ENCODE measurements at regions not wholly inside any gene's neighbourhood (a gene's known extent, or its start where the extent isn't known, plus 50 kb on each side); places are given as distances from the start of the nearest gene placed in this dataset.
A peak's percentile ranks its signal among the peaks of the same experiment; 100 is the strongest.

DNA sequence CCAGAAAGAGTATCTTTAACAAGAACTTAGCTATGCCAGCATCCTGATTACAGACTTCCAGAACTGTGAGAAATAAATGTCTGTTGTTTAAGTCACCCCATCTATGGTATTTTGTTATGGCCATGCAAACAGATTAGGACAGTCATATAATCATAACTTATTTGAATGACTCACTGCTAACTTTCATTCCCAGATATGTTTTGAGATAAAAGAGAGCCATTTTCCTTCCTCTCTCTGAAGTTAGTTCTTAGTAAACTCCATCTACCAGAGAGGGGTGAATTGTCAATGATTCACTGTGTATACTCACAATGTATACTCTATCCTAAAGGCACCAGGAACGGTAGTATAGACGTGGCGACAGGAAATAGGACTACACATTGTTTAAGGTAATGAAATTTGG is 179.4 kb upstream of the DPH6 start:
- Histone ChIP-seq H3K36me3 (ENCODE audit: insufficient read depth, low read length) (no peaks in the 10 kb centered on the region), H3K79me2 (ENCODE audit: control insufficient read depth, insufficient read depth, low read length, unreplicated experiment) (no peaks in the 10 kb centered on the region), H2AFZ (ENCODE audit: low read length, unreplicated experiment) (peak overlapping the region; percentile 78), H3K4me1 (ENCODE audit: control insufficient read depth, insufficient read depth, low read length, unreplicated experiment) (peaks cover 8% of the 10 kb centered on the region), H3K27ac (ENCODE audit: low read depth, low read length) (peak overlapping the region; percentile 62), H3K27me3 (ENCODE audit: insufficient read depth, low read length) (no peaks in the 10 kb centered on the region), H3K4me3 (ENCODE audit: low read depth, low read length) (no peak overlapping the region)

DNA sequence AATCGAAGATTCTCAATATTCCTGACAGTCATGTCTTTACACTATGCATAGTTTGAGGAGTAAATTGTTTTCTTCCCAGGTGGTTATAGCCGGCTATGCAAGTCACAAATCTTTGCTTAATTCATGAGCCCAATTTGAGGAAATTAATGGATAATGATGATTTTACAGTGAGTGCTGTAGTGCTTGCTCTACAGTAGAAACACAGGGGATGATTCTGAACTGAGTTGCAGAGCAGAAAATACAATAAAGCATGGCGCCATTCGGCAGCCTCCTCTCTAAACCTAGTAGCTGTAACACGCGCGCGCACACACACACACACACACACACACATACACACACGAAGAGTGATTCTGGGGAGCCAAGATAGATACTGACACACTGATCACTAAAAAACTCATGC is 181.7 kb upstream of the DPH6 start:
- Histone ChIP-seq H3K27me3 (ENCODE audit: insufficient read depth, low read length) (no peaks in the 10 kb centered on the region), H3K27ac (ENCODE audit: low read depth, low read length) (no peak overlapping the region), H2AFZ (ENCODE audit: low read length, unreplicated experiment) (no peak overlapping the region), H3K36me3 (ENCODE audit: insufficient read depth, low read length) (no peaks in the 10 kb centered on the region), H3K79me2 (ENCODE audit: control insufficient read depth, insufficient read depth, low read length, unreplicated experiment) (no peaks in the 10 kb centered on the region), H3K4me3 (ENCODE audit: low read depth, low read length) (no peak overlapping the region), H3K4me1 (ENCODE audit: control insufficient read depth, insufficient read depth, low read length, unreplicated experiment) (peaks cover 8% of the 10 kb centered on the region)

DNA sequence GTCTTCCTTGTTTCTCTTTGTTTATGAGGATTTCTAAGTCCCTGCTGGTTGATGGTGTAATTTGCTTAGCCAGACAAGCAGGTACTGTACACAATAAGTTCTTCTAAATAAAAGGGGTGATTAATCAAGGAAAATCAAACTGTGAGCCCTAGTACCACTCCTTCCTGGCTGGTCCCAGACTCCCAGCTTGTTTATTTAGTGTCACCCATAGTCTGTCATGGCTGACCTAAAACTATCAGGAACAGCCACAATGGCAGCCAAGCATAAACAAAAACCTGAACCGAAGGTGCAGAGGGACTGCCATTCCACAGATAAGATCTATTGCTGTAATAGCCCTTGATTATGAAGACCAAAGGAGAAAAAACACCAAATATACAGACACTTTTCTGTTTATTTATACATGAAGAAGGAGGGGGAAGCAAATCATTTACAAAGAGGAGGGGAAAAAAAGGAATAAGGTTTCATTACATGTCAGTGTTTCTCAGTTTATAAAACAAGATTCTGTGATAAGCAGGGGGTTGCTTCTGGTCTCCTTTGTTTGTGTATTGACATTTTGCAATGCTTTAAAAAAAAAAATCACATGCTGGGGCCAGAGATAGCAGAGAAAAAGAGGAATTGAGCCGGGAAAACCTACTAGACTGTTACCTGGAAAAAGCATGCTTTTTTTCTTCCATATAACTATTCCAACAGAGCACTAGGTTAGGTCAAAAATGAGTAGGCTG is 182.4 kb upstream of the DPH6 start:
- Histone ChIP-seq H3K4me1 (ENCODE audit: control insufficient read depth, insufficient read depth, low read length, unreplicated experiment) (peaks cover 8% of the 10 kb centered on the region), H3K79me2 (ENCODE audit: control insufficient read depth, insufficient read depth, low read length, unreplicated experiment) (no peaks in the 10 kb centered on the region), H3K27me3 (ENCODE audit: insufficient read depth, low read length) (no peaks in the 10 kb centered on the region), H3K27ac (ENCODE audit: low read depth, low read length) (no peak overlapping the region), H3K4me3 (ENCODE audit: low read depth, low read length) (no peak overlapping the region), H2AFZ (ENCODE audit: low read length, unreplicated experiment) (no peak overlapping the region), H3K36me3 (ENCODE audit: insufficient read depth, low read length) (no peaks in the 10 kb centered on the region)

DNA sequence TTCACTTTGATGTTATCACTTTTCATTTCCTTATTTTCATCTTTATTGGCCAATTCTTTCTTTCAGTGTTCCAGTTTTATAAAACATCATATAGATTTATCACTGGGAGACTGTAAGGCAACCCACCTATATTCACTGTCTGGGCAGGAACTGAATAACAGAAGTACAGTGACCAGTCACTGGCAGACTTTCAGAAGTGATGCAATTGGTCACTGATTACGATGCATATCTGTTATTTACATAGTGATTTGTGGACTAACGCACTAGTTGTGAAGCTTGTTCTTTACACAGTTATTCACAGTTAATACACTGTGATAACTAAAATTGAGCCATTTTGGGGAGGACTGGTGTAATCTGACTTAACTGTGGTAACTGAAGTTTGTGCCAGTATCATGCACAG is 190.2 kb upstream of the DPH6 start:
- no peak overlapping the region for H3K27ac ChIP-seq (ENCODE audit: low read depth, low read length)
- H2AFZ ChIP-seq (ENCODE audit: low read length, unreplicated experiment), result no peak overlapping the region
- no peaks in the 10 kb centered on the region for H3K27me3 ChIP-seq (ENCODE audit: insufficient read depth, low read length)
- no peaks in the 10 kb centered on the region for H3K79me2 ChIP-seq (ENCODE audit: control insufficient read depth, insufficient read depth, low read length, unreplicated experiment)
- peaks cover 17% of the 10 kb centered on the region for H3K4me1 ChIP-seq (ENCODE audit: control insufficient read depth, insufficient read depth, low read length, unreplicated experiment)
- no peaks in the 10 kb centered on the region for H3K36me3 ChIP-seq (ENCODE audit: insufficient read depth, low read length)
- no peak overlapping the region for H3K4me3 ChIP-seq (ENCODE audit: low read depth, low read length)

DNA sequence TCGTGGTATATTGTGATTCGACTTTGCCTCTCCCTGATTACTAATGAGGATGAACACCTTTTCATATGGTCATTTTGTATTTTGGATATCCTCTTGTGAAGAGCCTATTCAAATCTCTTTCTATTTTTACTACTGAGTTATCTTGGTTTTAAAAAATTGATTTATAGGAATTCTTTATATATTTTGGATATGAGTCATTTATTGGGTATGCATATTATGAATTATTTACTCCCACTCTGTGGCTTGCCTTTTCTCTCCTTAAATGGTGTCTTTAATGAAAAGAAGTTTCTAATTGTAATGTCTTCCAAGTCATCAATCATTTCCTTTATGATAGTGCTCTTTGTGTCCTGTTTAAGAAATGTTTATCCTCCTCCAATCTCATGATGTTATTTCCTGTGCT is 191.5 kb upstream of the DPH6 start:
- Histone ChIP-seq H3K4me3 (ENCODE audit: low read depth, low read length) (no peak overlapping the region), H3K27ac (ENCODE audit: low read depth, low read length) (peak overlapping the region; percentile 29), H3K79me2 (ENCODE audit: control insufficient read depth, insufficient read depth, low read length, unreplicated experiment) (no peaks in the 10 kb centered on the region), H3K4me1 (ENCODE audit: control insufficient read depth, insufficient read depth, low read length, unreplicated experiment) (peaks cover 24% of the 10 kb centered on the region), H2AFZ (ENCODE audit: low read length, unreplicated experiment) (peak overlapping the region; percentile 15), H3K27me3 (ENCODE audit: insufficient read depth, low read length) (no peaks in the 10 kb centered on the region), H3K36me3 (ENCODE audit: insufficient read depth, low read length) (no peaks in the 10 kb centered on the region)

DNA sequence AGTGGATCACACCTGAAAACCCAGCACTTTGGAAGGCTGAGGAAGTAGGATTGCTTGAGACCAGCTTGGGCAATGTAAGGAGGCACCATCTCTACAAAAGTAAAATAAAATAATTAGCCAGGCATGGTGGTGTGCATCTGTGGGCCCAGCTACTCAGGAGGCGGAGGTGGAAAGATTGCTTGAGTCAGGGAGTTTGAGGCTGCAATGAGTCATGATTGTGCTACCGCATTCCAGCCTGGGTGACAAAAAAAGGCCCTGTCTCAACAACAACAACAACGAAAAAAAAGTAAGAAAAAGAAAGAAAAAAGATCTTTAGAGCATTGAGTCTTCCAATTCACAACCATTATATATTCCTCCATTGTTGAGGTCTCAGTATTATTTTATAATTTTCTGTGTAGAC is 192.4 kb upstream of the DPH6 start:
- peaks cover 24% of the 10 kb centered on the region for H3K4me1 ChIP-seq (ENCODE audit: control insufficient read depth, insufficient read depth, low read length, unreplicated experiment)
- no peaks in the 10 kb centered on the region for H3K79me2 ChIP-seq (ENCODE audit: control insufficient read depth, insufficient read depth, low read length, unreplicated experiment)
- no peak overlapping the region for H2AFZ ChIP-seq (ENCODE audit: low read length, unreplicated experiment)
- H3K4me3 ChIP-seq (ENCODE audit: low read depth, low read length), result no peak overlapping the region
- no peak overlapping the region; the same call in 1 of the 2 replicates for H3K27ac ChIP-seq (ENCODE audit: low read depth, low read length)
- no peaks in the 10 kb centered on the region for H3K36me3 ChIP-seq (ENCODE audit: insufficient read depth, low read length)
- no peaks in the 10 kb centered on the region for H3K27me3 ChIP-seq (ENCODE audit: insufficient read depth, low read length)

DNA sequence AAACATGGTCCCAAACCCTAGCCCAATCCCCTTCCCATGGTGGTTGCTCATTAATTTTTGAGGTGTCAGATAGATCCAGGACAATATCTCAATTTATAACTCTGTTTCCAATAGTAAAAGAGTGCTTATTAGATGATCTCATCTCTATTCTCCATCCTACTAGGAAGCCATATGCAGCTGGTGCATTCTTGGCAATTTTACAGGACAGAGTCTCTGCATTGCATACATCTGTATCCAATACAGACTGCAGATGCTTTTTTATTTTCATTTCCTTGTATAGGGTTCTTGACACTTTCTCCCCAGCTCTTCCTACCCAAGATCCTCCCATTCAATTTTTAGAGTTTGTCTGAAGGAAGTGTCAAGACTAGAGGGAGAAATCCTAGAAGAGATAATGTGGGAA is 194.8 kb upstream of the DPH6 start:
- no peak overlapping the region for H2AFZ ChIP-seq (ENCODE audit: low read length, unreplicated experiment)
- H3K27ac ChIP-seq (ENCODE audit: low read depth, low read length), result no peak overlapping the region
- no peaks in the 10 kb centered on the region for H3K79me2 ChIP-seq (ENCODE audit: control insufficient read depth, insufficient read depth, low read length, unreplicated experiment)
- no peaks in the 10 kb centered on the region for H3K27me3 ChIP-seq (ENCODE audit: insufficient read depth, low read length)
- H3K4me3 ChIP-seq (ENCODE audit: low read depth, low read length), result no peak overlapping the region
- peaks cover 24% of the 10 kb centered on the region for H3K4me1 ChIP-seq (ENCODE audit: control insufficient read depth, insufficient read depth, low read length, unreplicated experiment)
- no peaks in the 10 kb centered on the region for H3K36me3 ChIP-seq (ENCODE audit: insufficient read depth, low read length)

DNA sequence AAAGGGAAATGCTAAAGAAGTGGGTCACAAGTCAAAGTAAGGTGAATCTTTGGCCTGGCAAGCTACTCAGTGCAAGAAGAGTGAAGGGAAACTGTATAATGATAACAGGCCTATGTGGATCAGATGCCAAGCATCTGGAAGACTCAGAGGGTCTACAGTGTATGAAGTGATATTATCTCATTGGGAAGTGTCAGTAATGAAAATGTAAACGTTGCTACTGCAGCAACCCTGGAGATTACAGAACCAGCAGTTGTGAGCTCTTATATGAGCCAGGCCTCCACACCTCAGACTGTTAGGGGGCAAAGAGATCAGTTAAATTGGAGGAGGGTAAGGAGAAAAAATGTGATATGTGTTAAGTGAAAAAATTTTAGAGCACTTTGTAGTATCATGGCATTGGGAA is 195.4 kb upstream of the DPH6 start:
- H2AFZ ChIP-seq (ENCODE audit: low read length, unreplicated experiment), result no peak overlapping the region
- H3K27ac ChIP-seq (ENCODE audit: low read depth, low read length), result no peak overlapping the region
- H3K27me3 ChIP-seq (ENCODE audit: insufficient read depth, low read length), result no peaks in the 10 kb centered on the region
- H3K79me2 ChIP-seq (ENCODE audit: control insufficient read depth, insufficient read depth, low read length, unreplicated experiment), result no peaks in the 10 kb centered on the region
- no peak overlapping the region for H3K4me3 ChIP-seq (ENCODE audit: low read depth, low read length)
- no peaks in the 10 kb centered on the region for H3K36me3 ChIP-seq (ENCODE audit: insufficient read depth, low read length)
- H3K4me1 ChIP-seq (ENCODE audit: control insufficient read depth, insufficient read depth, low read length, unreplicated experiment), result peaks cover 24% of the 10 kb centered on the region

DNA sequence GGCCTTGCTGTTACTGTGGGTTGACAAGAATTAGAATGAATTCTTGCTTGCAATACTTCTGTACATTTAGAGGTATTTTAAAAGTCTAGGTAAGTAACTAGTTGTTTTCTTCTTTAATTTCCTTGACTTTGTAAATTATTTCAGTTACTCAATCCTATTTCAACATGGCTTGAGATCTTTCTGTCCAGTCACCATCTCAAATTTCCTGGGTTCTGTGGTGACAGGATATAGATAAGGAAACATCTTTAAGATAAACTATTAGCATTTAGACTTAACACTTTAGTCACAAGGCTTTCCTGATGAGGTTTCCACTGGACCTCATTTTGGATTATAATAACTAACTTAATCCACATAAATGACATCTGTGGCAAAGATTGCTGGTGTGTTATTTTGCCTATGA is 195.9 kb upstream of the DPH6 start:
- Histone ChIP-seq H3K4me3 (ENCODE audit: low read depth, low read length) (no peak overlapping the region), H3K27me3 (ENCODE audit: insufficient read depth, low read length) (no peaks in the 10 kb centered on the region), H3K36me3 (ENCODE audit: insufficient read depth, low read length) (no peaks in the 10 kb centered on the region), H3K79me2 (ENCODE audit: control insufficient read depth, insufficient read depth, low read length, unreplicated experiment) (no peaks in the 10 kb centered on the region), H2AFZ (ENCODE audit: low read length, unreplicated experiment) (no peak overlapping the region), H3K4me1 (ENCODE audit: control insufficient read depth, insufficient read depth, low read length, unreplicated experiment) (peaks cover 24% of the 10 kb centered on the region), H3K27ac (ENCODE audit: low read depth, low read length) (no peak overlapping the region)

DNA sequence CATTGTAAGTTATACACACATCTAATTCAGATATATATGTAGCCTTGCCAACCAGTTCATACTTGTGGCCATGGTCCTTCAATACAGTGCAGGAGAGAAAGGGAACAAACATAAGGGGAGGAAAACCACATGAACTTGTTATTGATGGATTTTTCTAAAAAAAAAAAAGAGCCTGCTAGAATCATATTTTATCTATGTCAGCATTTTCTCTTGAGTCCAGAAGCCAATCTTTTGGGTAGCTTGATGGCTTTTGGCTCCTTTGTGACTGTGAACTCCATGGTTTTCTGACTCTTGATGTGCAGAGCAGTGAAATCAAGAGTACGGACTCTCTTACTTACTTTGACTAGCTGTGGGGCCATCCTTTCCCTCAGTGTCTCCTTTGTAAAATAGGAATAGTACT is 197.4 kb upstream of the DPH6 start:
- H3K79me2 ChIP-seq (ENCODE audit: control insufficient read depth, insufficient read depth, low read length, unreplicated experiment), result no peaks in the 10 kb centered on the region
- H3K27me3 ChIP-seq (ENCODE audit: insufficient read depth, low read length), result no peaks in the 10 kb centered on the region
- H3K36me3 ChIP-seq (ENCODE audit: insufficient read depth, low read length), result no peaks in the 10 kb centered on the region
- peaks cover 10% of the 10 kb centered on the region for H3K4me1 ChIP-seq (ENCODE audit: control insufficient read depth, insufficient read depth, low read length, unreplicated experiment)
- no peak overlapping the region for H2AFZ ChIP-seq (ENCODE audit: low read length, unreplicated experiment)
- no peak overlapping the region for H3K27ac ChIP-seq (ENCODE audit: low read depth, low read length)
- no peak overlapping the region for H3K4me3 ChIP-seq (ENCODE audit: low read depth, low read length)

DNA sequence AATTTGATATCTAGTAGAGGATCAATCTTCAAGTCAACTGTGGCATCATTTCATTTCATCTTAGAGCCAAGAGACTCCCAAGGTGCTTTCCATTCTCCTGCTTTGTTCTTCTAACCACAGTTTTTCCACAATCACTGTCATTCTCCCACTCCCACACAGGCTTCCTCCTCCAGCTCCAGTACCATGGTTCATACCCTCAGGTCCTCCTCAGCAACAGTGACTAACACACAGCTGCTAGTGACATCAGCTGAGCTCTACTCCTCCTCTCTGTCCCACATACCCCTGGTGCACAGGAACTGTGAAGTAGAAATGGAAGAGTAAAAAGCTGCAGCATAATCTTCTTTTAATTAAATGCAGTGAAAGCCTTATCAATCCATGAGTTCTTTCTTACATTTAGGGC is 200.2 kb upstream of the DPH6 start:
- Histone ChIP-seq H3K4me1 (ENCODE audit: control insufficient read depth, insufficient read depth, low read length, unreplicated experiment) (peaks cover 7% of the 10 kb centered on the region), H3K27ac (ENCODE audit: low read depth, low read length) (no peak overlapping the region), H3K36me3 (ENCODE audit: insufficient read depth, low read length) (no peaks in the 10 kb centered on the region), H2AFZ (ENCODE audit: low read length, unreplicated experiment) (no peak overlapping the region), H3K27me3 (ENCODE audit: insufficient read depth, low read length) (no peaks in the 10 kb centered on the region), H3K4me3 (ENCODE audit: low read depth, low read length) (no peak overlapping the region), H3K79me2 (ENCODE audit: control insufficient read depth, insufficient read depth, low read length, unreplicated experiment) (no peaks in the 10 kb centered on the region)
